HUES64 (cell line): ENCODE measurements at regions not wholly inside any gene's neighbourhood (a gene's known extent, or its start where the extent isn't known, plus 50 kb on each side); places are given as distances from the start of the nearest gene placed in this dataset.
"Not testable (repeated sequence)": the region's sequence is repeated elsewhere in the genome, so short reads cannot be mapped to it uniquely, and the experiment has no call there.

Experiments
- H3K27ac ChIP-seq: 2 replicates; pipeline ENCODE4 v1.7.0; 2013; ENCODE audit warnings: low read depth, low read length, inconsistent platforms
- H3K27me3 ChIP-seq: 2 replicates; pipeline ENCODE4 v1.6.1; 2013; ENCODE audit warnings: mild to moderate bottlenecking, low read length; ENCODE audit not compliant: insufficient read depth
- H3K36me3 ChIP-seq: 2 replicates; pipeline ENCODE4 v1.6.1; 2013; ENCODE audit warnings: mild to moderate bottlenecking, low read length; ENCODE audit not compliant: insufficient read depth
- H3K4me1 ChIP-seq: 2 replicates; pipeline ENCODE4 v1.6.1; 2013; ENCODE audit warnings: mild to moderate bottlenecking, low read length, moderate library complexity; ENCODE audit not compliant: insufficient read depth
- H3K4me3 ChIP-seq: 2 replicates; pipeline ENCODE4 v1.5.1; 2013; ENCODE audit warnings: mild to moderate bottlenecking, low read length, moderate library complexity
- H3K9ac ChIP-seq: 2 replicates; pipeline ENCODE4 v1.6.1; 2013; ENCODE audit warnings: mild to moderate bottlenecking, low read depth, low read length
- H3K9me3 ChIP-seq: 2 replicates; pipeline ENCODE4 v1.6.1; 2013; ENCODE audit warnings: low read depth, low read length; ENCODE audit not compliant: insufficient read depth
- WGBS: fragments of 150-250, 120-280 bp; methylation state at CpG from one replicate; pipeline ENCODE4 v1.1.7; 2013; ENCODE audit warnings: missing lambda C conversion rate; 5-methylcytosine and 5-hydroxymethylcytosine counted together

GRCh38 chr4:28481565-28481964, 1620.9 kb downstream of the STIM2 start:
- no peaks in the 10 kb centered on the region for H3K9me3 ChIP-seq
- WGBS, result 95% methylated on average over 4 of the region's 4 CpGs
- no peaks in the 10 kb centered on the region for H3K27me3 ChIP-seq
- H3K36me3 ChIP-seq, result no peaks in the 10 kb centered on the region
- no peak overlapping the region for H3K9ac ChIP-seq
- peaks cover 36% of the 10 kb centered on the region for H3K4me1 ChIP-seq
- no peak overlapping the region for H3K27ac ChIP-seq
- H3K4me3 ChIP-seq, result no peak overlapping the region

DNA sequence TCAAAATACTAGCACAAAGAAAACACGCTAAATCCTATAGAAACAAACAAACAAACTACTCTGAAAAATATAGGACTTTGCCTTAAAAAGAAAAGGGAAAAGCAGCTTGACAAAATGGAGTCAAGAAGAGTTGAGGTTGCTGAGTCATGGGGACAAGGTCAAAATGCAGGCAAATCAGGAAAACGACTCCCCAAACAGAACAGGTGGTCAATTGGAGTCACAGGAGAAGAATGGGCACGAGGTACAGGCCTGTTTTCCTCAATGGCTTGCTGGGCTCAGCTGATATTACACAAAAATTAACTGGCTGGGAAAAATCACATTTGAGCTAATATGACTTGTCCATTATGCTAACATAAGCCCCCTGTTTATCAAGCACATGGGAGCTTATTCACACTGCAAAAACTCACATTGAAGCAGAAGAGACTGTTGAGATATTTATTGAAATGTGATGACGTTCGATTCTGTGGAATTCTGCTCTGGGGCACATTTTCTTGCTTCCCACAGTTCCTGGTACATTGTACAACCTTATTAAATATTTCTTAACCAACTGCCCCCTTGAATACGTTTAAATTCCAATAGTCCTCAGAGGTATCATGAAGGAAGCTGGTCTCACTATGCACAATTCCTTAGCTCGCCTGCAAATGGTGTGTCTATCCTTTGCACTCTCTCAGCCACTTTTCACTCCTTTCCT, 1622.1 kb downstream of the STIM2 start:
- H3K27ac ChIP-seq, result no peak overlapping the region
- no peaks in the 10 kb centered on the region for H3K36me3 ChIP-seq
- H3K9me3 ChIP-seq, result no peaks in the 10 kb centered on the region
- H3K4me1 ChIP-seq, result peaks cover 36% of the 10 kb centered on the region
- H3K4me3 ChIP-seq, result no peak overlapping the region
- WGBS, result 90% methylated on average over 6 of the region's 7 CpGs
- H3K9ac ChIP-seq, result no peak overlapping the region
- H3K27me3 ChIP-seq, result no peaks in the 10 kb centered on the region

- H3K27me3 ChIP-seq, result no peaks in the 10 kb centered on the region
- H3K27ac ChIP-seq, result no peak overlapping the region
- no peaks in the 10 kb centered on the region for H3K36me3 ChIP-seq
- H3K4me3 ChIP-seq, result no peak overlapping the region
- WGBS, result 94% methylated on average over 1 of the region's 1 CpG
- H3K4me1 ChIP-seq, result peaks cover 12% of the 10 kb centered on the region
- no peaks in the 10 kb centered on the region for H3K9me3 ChIP-seq
- H3K9ac ChIP-seq, result no peak overlapping the region
Measured at GRCh38 chr4:28488021-28488420, 1627.4 kb downstream of the STIM2 start.

- no peaks in the 10 kb centered on the region for H3K27me3 ChIP-seq
- H3K9me3 ChIP-seq, result no peaks in the 10 kb centered on the region
- H3K9ac ChIP-seq, result no peak overlapping the region
- H3K36me3 ChIP-seq, result no peaks in the 10 kb centered on the region
- WGBS, result 89% methylated on average over 1 of the region's 3 CpGs
- H3K4me3 ChIP-seq, result no peak overlapping the region
- peaks cover 12% of the 10 kb centered on the region for H3K4me1 ChIP-seq
- H3K27ac ChIP-seq, result no peak overlapping the region
Measured at GRCh38 chr4:28490669-28491068, 1630.0 kb downstream of the STIM2 start.

GRCh38 chr4:28505064-28505463, 1644.4 kb downstream of the STIM2 start:
- H3K36me3 ChIP-seq, result no peaks in the 10 kb centered on the region
- H3K4me1 ChIP-seq, result no peaks in the 10 kb centered on the region
- H3K27ac ChIP-seq, result no peak overlapping the region
- no peak overlapping the region for H3K9ac ChIP-seq
- H3K9me3 ChIP-seq, result no peaks in the 10 kb centered on the region
- WGBS, result 98% methylated on average over 4 of the region's 4 CpGs
- no peak overlapping the region for H3K4me3 ChIP-seq
- H3K27me3 ChIP-seq, result no peaks in the 10 kb centered on the region

- 96% methylated on average over 9 of the region's 9 CpGs for WGBS
- no peaks in the 10 kb centered on the region for H3K4me1 ChIP-seq
Measured at GRCh38 chr4:28508636-28509035, 1648.0 kb downstream of the STIM2 start.

GRCh38 chr4:28514766-28515165, 1654.1 kb downstream of the STIM2 start:
- H3K9me3 ChIP-seq, H3K4me3 ChIP-seq, H3K36me3 ChIP-seq, H3K9ac ChIP-seq, H3K4me1 ChIP-seq, H3K27me3 ChIP-seq, H3K27ac ChIP-seq: not testable (repeated sequence)
- WGBS, result 95% methylated on average over 30 of the region's 30 CpGs

More at GRCh38 chr4:28508636-28509035, 1648.0 kb downstream of the STIM2 start:
- Histone ChIP-seq H3K9ac (no peak overlapping the region), H3K27ac (no peak overlapping the region), H3K9me3 (no peaks in the 10 kb centered on the region), H3K4me3 (no peak overlapping the region), H3K27me3 (no peaks in the 10 kb centered on the region), H3K36me3 (no peaks in the 10 kb centered on the region)

DNA sequence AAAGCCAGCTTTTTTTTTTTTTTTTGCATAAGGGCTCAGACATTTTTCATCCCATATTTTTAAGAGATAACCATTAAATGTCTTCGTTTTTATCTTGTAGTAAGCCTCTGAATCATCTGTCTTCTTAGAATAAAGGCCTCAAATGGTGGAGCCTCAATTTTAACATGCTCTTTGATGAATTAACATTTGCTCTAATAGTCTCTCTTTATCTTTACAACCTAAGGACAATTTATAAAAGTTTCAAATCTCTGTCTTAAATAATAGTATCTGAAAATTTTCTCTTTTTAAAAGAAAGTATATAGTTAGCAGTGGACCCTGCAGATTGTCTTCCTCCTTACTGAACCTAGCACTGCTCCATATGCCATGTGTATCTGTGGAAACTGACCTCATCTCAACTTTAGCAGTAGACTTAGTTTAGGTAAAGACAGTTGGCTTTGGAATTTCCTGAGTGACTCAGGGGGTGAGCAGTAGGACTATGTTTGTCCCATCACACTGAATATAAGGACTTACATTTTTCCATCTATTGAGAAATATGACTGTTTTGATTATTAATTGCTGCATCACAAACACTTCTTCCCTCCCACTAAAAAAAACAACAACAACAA, 1658.0 kb downstream of the STIM2 start:
- H3K27ac ChIP-seq, result no peak overlapping the region
- H3K36me3 ChIP-seq, result no peaks in the 10 kb centered on the region
- H3K9ac ChIP-seq, result no peak overlapping the region
- H3K9me3 ChIP-seq, result no peaks in the 10 kb centered on the region
- no peaks in the 10 kb centered on the region for H3K4me1 ChIP-seq
- H3K4me3 ChIP-seq, result no peak overlapping the region
- WGBS, result 95% methylated on average over 1 of the region's 1 CpG
- no peaks in the 10 kb centered on the region for H3K27me3 ChIP-seq

DNA sequence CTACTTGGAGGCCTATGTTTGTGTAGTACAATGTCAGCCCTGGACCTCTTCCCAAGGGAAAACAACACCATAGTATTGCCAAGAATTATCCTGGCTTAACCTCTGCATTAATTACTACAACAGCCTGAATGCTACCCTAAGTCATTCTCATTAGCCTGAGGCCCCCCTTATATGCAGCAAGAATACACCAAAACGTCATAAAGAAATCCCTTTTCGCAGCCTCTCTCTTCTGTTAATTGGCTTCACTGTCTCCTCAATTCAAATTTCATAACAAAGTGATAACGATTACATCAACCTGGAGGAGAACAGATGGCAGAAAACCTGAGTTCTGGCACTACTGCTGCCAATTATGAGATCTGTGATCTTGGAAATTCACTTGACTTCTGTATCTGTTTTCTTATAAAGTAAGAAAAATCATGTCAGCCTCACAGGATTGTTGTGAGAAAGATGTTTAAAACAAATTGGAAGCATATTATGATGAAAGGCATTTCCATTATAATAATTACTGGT, 1663.1 kb downstream of the STIM2 start:
- WGBS, result 92% methylated on average over 3 of the region's 3 CpGs

GRCh38 chr4:28536124-28536523, 1675.5 kb downstream of the STIM2 start:
- no CpG with 5 or more reads among the region's 2 CpGs for WGBS
- Histone ChIP-seq H3K36me3 (no peaks in the 10 kb centered on the region), H3K27ac (no peak overlapping the region)

More for the DNA sequence above, 1663.1 kb downstream of the STIM2 start:
- H3K9me3 ChIP-seq, result no peaks in the 10 kb centered on the region
- no peak overlapping the region for H3K4me3 ChIP-seq
- H3K36me3 ChIP-seq, result no peaks in the 10 kb centered on the region
- no peak overlapping the region for H3K9ac ChIP-seq
- H3K27ac ChIP-seq, result no peak overlapping the region
- no peaks in the 10 kb centered on the region for H3K27me3 ChIP-seq
- no peaks in the 10 kb centered on the region for H3K4me1 ChIP-seq

GRCh38 chr4:28545986-28546385, 1685.3 kb downstream of the STIM2 start:
- WGBS, result 100% methylated on average over 1 of the region's 1 CpG
- H3K9ac ChIP-seq, result no peak overlapping the region
- no peak overlapping the region for H3K27ac ChIP-seq
- no peaks in the 10 kb centered on the region for H3K27me3 ChIP-seq
- no peaks in the 10 kb centered on the region for H3K36me3 ChIP-seq
- H3K9me3 ChIP-seq, result no peaks in the 10 kb centered on the region
- peaks cover 4% of the 10 kb centered on the region; the same call in 1 of the 2 replicates for H3K4me1 ChIP-seq
- H3K4me3 ChIP-seq, result no peak overlapping the region

More at GRCh38 chr4:28536124-28536523, 1675.5 kb downstream of the STIM2 start:
- Histone ChIP-seq H3K9ac (no peak overlapping the region), H3K27me3 (no peaks in the 10 kb centered on the region), H3K4me3 (no peak overlapping the region), H3K4me1 (no peaks in the 10 kb centered on the region), H3K9me3 (no peaks in the 10 kb centered on the region)
